Osteocyte (in vitro differentiated cells): ENCODE measurements at regions not wholly inside any gene's neighbourhood (a gene's known extent, or its start where the extent isn't known, plus 50 kb on each side); places are given as distances from the start of the nearest gene placed in this dataset.

Source experiments
- DNase-seq: peaks from one replicate; pipeline ENCODE4 v3.0.0; 2021; ENCODE audit warnings: mixed read lengths; ENCODE audit not compliant: unreplicated experiment; ENCODE audit errors: extremely low spot score
- H3K27ac Mint-ChIP-seq: one replicate; pipeline ENCODE4 v1.8.0; 2021; ENCODE audit warnings: mild to moderate bottlenecking, mixed read lengths; ENCODE audit not compliant: unreplicated experiment
- H3K27me3 Mint-ChIP-seq: one replicate; pipeline ENCODE4 v1.8.0; 2021; ENCODE audit warnings: mixed read lengths; ENCODE audit not compliant: unreplicated experiment
- H3K36me3 Mint-ChIP-seq: one replicate; pipeline ENCODE4 v1.8.0; 2021; ENCODE audit warnings: mixed read lengths; ENCODE audit not compliant: unreplicated experiment
- H3K4me1 Mint-ChIP-seq: one replicate; pipeline ENCODE4 v1.8.0; 2021; ENCODE audit warnings: mixed read lengths; ENCODE audit not compliant: unreplicated experiment
- H3K4me3 Mint-ChIP-seq: one replicate; pipeline ENCODE4 v1.8.0; 2021; ENCODE audit warnings: mild to moderate bottlenecking, moderate library complexity, mixed read lengths; ENCODE audit not compliant: unreplicated experiment
- H3K9me3 Mint-ChIP-seq: one replicate; pipeline ENCODE4 v1.8.0; 2021; ENCODE audit warnings: mixed read lengths; ENCODE audit not compliant: unreplicated experiment
- TF ChIP-seq, protein P1 (sequence below): fragments of 200-600 bp; sonication (generic); IDR thresholded peaks from 2 replicates; pipeline ENCODE4 v1.5.0; 2021; ENCODE audit warnings: antibody characterized with exemption, mild to moderate bottlenecking, moderate library complexity

DNA sequence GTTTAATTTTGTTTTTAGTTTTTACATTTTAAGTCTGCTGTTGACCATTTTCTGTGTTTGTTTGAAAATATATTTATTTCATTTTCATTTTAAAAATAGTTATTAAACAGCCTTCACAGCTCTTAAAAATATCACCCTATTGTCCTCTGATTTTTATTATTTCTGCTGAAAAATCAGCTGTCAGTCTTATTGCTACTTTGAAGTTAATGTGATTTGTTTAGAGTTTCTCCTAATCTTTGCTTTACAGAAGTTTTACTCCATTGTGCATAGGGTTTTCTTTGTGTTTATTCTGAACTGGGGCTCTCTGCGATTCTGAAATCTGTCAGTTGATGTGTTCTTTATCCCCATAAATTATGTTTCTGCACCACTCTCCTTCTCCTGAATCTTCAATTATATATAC, 486.3 kb downstream of the SOX5 start:
- H3K27ac Mint-ChIP-seq = no peak overlapping the region
- no peaks in the 10 kb centered on the region for H3K36me3 Mint-ChIP-seq
- no peak for DNase-seq
- H3K4me3 Mint-ChIP-seq = no peak overlapping the region
- TF ChIP-seq, protein P1, sequence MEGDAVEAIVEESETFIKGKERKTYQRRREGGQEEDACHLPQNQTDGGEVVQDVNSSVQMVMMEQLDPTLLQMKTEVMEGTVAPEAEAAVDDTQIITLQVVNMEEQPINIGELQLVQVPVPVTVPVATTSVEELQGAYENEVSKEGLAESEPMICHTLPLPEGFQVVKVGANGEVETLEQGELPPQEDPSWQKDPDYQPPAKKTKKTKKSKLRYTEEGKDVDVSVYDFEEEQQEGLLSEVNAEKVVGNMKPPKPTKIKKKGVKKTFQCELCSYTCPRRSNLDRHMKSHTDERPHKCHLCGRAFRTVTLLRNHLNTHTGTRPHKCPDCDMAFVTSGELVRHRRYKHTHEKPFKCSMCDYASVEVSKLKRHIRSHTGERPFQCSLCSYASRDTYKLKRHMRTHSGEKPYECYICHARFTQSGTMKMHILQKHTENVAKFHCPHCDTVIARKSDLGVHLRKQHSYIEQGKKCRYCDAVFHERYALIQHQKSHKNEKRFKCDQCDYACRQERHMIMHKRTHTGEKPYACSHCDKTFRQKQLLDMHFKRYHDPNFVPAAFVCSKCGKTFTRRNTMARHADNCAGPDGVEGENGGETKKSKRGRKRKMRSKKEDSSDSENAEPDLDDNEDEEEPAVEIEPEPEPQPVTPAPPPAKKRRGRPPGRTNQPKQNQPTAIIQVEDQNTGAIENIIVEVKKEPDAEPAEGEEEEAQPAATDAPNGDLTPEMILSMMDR = no peak
- no peaks in the 10 kb centered on the region for H3K4me1 Mint-ChIP-seq
- H3K9me3 Mint-ChIP-seq = peaks cover 37% of the 10 kb centered on the region
- no peaks in the 10 kb centered on the region for H3K27me3 Mint-ChIP-seq

DNA sequence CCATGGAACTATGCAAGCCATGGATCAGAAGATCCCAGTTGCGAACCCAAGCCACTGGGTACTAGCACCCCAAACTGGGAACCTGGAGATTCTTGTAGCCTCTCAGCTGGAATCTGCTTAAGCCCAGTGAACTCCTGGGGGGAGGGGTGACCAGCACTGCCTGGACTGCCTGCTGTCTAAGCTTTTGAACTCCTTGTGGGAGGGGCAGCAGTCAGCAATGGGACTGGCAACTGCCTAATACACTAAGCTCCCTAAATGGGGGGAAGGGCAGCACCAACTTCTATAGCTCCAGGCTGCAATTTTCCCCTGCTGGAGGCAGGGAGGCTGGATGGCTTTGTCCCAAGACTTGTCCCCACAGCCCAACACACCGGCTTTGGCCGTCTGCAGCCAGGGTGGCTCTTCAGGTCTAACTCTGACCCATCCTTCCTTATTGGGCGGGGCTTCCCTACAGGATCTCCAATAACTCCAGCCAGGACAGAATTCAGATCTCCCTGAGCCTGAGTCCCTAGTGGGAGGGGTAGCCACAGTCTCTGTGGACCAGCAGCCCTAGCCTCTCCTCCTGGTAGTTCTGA, 485.1 kb downstream of the SOX5 start:
- Mint-ChIP-seq H3K9me3 (peaks cover 44% of the 10 kb centered on the region), H3K27ac (no peak overlapping the region), H3K4me1 (no peaks in the 10 kb centered on the region), H3K36me3 (no peaks in the 10 kb centered on the region), H3K4me3 (no peak overlapping the region), H3K27me3 (no peaks in the 10 kb centered on the region)
- TF ChIP-seq, protein P1 = no peak
- no peak for DNase-seq

DNA sequence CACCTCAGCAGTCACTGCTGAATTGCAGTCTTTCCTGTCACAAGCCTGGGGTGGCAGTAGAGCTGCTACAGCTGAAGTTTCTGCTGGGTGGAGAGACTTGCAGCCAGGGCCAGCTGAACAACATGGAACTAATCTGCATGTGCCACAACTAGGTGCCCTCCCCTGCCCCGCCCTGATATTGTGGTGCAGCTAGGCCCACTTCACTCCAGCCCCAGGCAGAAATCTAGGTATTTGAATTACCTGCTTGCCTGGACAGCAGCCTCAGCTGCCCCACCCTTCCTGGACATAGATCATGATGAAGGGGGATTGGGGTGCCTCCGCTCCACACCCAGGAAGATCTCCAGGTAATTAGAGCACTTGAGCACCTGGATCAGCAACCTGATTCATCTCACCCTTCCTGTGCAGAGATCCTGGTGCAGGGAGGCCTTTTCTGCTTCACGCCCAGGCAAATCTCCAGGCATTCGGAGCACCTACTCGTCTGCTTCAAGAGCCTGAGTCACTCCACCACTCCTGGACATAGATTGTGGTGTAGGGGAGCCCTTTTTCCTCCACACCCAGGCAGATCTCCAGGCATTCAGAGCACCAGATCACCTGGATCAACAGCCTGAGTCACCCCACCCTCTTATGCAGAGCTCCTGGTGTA, 477.0 kb downstream of the SOX5 start:
- TF ChIP-seq, protein P1 = no peak
- no peaks in the 10 kb centered on the region for H3K36me3 Mint-ChIP-seq
- no peak overlapping the region for H3K27ac Mint-ChIP-seq
- H3K27me3 Mint-ChIP-seq = no peaks in the 10 kb centered on the region
- peaks cover 17% of the 10 kb centered on the region for H3K9me3 Mint-ChIP-seq
- H3K4me1 Mint-ChIP-seq = no peaks in the 10 kb centered on the region
- DNase-seq = no peak
- no peak overlapping the region for H3K4me3 Mint-ChIP-seq

DNA sequence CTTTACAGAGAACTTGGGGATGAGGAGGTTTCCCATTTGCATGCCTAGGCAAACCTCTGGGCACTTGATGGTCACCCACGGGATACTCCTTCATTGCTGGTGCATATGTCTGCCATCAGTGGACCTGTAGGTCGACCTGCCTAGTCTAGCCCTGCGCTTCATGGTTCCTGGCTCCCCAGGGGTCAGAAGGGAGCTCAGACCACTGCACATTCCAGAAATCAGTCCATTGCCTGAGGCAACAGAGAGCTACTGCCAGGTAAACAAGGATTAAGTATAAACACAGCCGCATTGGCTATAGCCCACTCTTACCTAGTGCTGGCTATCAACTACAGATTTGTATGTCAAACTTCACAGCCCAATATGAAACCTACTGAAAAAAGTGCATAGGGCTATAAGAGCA, 476.4 kb downstream of the SOX5 start:
- no peaks in the 10 kb centered on the region for H3K4me1 Mint-ChIP-seq
- H3K27ac Mint-ChIP-seq = no peak overlapping the region
- H3K36me3 Mint-ChIP-seq = no peaks in the 10 kb centered on the region
- TF ChIP-seq, protein P1 = no peak
- peaks cover 12% of the 10 kb centered on the region for H3K9me3 Mint-ChIP-seq
- H3K27me3 Mint-ChIP-seq = no peaks in the 10 kb centered on the region
- no peak overlapping the region for H3K4me3 Mint-ChIP-seq
- DNase-seq = no peak

DNA sequence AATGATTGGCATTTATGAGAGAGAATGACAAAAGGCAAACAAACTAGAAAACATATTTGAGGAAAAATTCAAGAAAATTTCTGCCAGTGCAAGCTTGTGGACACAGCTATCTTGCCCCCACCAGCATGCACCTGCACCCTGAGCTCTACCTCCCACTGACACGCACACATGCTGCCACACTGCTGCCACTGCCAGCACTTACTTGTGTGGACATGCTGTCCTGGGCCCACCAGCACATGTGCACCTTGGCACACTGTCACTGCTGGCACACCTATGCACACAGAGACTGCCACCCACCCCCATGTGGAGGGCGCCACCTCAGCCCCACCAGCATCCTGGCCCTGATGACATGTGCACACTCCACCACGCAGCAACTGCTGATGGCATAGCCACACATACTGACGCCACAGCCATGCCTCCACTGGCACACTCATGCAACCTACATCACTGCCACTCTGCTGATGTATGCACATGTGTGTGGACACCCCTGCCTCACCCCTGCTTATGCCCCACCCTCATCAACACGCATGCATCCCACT, 475.0 kb downstream of the SOX5 start:
- H3K36me3 Mint-ChIP-seq = no peaks in the 10 kb centered on the region
- H3K9me3 Mint-ChIP-seq = peaks cover 9% of the 10 kb centered on the region
- H3K27me3 Mint-ChIP-seq = no peaks in the 10 kb centered on the region
- H3K4me3 Mint-ChIP-seq = no peak overlapping the region
- DNase-seq = no peak
- TF ChIP-seq, protein P1 = no peak
- H3K4me1 Mint-ChIP-seq = no peaks in the 10 kb centered on the region
- H3K27ac Mint-ChIP-seq = no peak overlapping the region
